SU-DHL-6 (cell line): ENCODE measurements at regions not wholly inside any gene's neighbourhood (a gene's known extent, or its start where the extent isn't known, plus 50 kb on each side); places are given as distances from the start of the nearest gene placed in this dataset.

ENCODE experiments used
- EZH2phosphoT487 ChIP-seq: fragments of 200-600 bp; sonication (generic), shearing (Covaris generic); conservative IDR thresholded peaks from 2 replicates; pipeline ENCODE4 v1.6.1; 2018; ENCODE audit warnings: mild to moderate bottlenecking, antibody characterized with exemption, low read length, moderate library complexity, mixed read lengths
- TF ChIP-seq, protein P1 (sequence below): fragments of 200-600 bp; sonication (generic); IDR thresholded peaks from one replicate; pipeline ENCODE4 v1.5.1; 2017; ENCODE audit warnings: antibody characterized with exemption, mild to moderate bottlenecking, low read length, moderate library complexity; ENCODE audit not compliant: insufficient read depth, poor library complexity, severe bottlenecking

DNA sequence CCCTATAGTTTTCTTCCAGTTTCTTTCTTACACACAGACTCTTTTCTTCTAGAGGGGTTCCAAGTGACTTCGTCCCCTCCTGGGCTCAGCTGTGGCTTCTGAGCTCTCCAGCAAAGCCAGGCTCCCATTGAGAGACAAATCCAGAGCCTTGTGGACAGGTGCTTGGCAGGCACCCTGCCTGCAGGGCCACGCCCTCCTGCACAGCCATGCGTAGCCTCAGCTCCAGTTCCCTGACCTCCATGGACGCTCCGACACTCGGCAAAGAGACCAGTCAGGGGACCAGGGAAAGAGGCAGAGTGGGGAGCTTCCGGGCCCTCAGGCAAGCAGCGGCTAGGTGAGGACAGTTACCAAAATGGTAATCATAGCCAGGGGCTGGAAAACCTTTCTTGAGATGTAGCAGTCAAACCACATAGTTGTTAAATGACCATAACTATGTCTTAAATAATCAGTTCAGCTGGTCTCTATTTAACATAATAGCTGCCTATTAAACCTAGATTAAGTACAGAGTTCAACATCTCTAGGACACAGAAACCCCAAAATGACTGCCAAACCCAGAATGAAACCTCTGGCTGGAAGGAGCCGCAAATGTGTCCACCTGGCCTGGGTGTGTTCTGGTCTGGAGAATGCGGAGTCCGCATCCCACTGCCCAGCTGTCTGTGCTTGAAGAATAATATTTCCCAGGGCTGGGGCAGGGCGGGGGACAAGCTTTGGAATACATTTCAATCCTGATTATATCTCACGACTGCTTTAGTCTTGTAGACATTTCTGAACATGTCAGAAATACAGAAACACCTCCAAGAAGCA, 69.3 kb upstream of the RGMA start:
- TF ChIP-seq, protein P1, sequence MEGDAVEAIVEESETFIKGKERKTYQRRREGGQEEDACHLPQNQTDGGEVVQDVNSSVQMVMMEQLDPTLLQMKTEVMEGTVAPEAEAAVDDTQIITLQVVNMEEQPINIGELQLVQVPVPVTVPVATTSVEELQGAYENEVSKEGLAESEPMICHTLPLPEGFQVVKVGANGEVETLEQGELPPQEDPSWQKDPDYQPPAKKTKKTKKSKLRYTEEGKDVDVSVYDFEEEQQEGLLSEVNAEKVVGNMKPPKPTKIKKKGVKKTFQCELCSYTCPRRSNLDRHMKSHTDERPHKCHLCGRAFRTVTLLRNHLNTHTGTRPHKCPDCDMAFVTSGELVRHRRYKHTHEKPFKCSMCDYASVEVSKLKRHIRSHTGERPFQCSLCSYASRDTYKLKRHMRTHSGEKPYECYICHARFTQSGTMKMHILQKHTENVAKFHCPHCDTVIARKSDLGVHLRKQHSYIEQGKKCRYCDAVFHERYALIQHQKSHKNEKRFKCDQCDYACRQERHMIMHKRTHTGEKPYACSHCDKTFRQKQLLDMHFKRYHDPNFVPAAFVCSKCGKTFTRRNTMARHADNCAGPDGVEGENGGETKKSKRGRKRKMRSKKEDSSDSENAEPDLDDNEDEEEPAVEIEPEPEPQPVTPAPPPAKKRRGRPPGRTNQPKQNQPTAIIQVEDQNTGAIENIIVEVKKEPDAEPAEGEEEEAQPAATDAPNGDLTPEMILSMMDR: no peak
- TF ChIP-seq EZH2phosphoT487: no peak
